ENCODE measurements at regions not wholly inside any gene's neighbourhood (a gene's known extent, or its start where the extent isn't known, plus 50 kb on each side); places are given as distances from the start of the nearest gene placed in this dataset.
"Not testable (repeated sequence)": the region's sequence is repeated elsewhere in the genome, so short reads cannot be mapped to it uniquely, and the experiment has no call there.

DNA sequence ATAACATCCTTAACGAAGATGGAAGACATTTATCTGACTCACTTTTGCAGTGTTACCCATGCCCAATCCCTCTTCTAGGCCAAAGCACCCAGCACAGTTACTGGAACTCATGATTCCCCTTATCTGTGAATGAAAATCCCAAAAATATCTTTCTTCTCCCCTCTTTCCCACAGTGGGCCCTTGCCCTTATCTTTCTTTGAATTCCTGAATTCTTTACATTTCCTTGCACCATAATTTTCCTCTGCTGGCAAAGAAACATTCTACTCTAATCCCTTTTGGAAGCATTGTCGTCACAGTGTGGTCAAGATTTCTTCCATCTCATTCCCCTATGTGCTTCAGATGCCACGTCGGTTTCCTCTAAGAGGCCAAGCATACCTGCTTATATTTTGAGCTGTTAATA, 135.9 kb upstream of the LIFR start:
- no peaks in the 10 kb centered on the region for H3K36me3 ChIP-seq (ENCODE audit: low read depth)
- H3K4me2 ChIP-seq (ENCODE audit: unreplicated experiment), result no peak overlapping the region
- H3K27ac ChIP-seq, result no peak overlapping the region
- DNase-seq, result no peak
- no peak for TF ChIP-seq EZH2phosphoT487 (IDR thresholded peaks at IDR 0.05; ENCODE audit: insufficient read depth, low read depth)
- no peak for TF ChIP-seq EZH2 (IDR thresholded peaks at IDR 0.05; ENCODE audit: insufficient read depth, poor library complexity, severe bottlenecking)
- no peaks in the 10 kb centered on the region for H3K9me3 ChIP-seq (ENCODE audit: low read depth)
- no peak overlapping the region for H2AFZ ChIP-seq
- 73 to 79% methylated on average over 4 of the region's 4 CpGs for WGBS, 2 experiments (ENCODE audit: low coverage in 1 of 2, low lambda C conversion rate in 2 of 2, missing lambda C conversion rate in 2 of 2)
- in situ Hi-C loops (cut with MboI), result no loop called here
- H3F3A ChIP-seq (ENCODE audit: insufficient read depth), result no peaks in the 10 kb centered on the region
- no peaks in the 10 kb centered on the region; the same call in 1 of the 2 replicates for H3K27me3 ChIP-seq (replicated peaks; ENCODE audit: insufficient read depth)
- H4K20me1 ChIP-seq (ENCODE audit: insufficient read depth), result no peaks in the 10 kb centered on the region
- no peaks in the 10 kb centered on the region for H3K9me2 ChIP-seq (ENCODE audit: insufficient read depth)
- no peak overlapping the region for H3K9ac ChIP-seq
- no peaks in the 10 kb centered on the region for H3K79me2 ChIP-seq (ENCODE audit: insufficient read depth)
- H3K4me1 ChIP-seq (ENCODE audit: insufficient read depth), result peaks cover 6% of the 10 kb centered on the region
- H3K4me3 ChIP-seq, result no peak overlapping the region

DNA sequence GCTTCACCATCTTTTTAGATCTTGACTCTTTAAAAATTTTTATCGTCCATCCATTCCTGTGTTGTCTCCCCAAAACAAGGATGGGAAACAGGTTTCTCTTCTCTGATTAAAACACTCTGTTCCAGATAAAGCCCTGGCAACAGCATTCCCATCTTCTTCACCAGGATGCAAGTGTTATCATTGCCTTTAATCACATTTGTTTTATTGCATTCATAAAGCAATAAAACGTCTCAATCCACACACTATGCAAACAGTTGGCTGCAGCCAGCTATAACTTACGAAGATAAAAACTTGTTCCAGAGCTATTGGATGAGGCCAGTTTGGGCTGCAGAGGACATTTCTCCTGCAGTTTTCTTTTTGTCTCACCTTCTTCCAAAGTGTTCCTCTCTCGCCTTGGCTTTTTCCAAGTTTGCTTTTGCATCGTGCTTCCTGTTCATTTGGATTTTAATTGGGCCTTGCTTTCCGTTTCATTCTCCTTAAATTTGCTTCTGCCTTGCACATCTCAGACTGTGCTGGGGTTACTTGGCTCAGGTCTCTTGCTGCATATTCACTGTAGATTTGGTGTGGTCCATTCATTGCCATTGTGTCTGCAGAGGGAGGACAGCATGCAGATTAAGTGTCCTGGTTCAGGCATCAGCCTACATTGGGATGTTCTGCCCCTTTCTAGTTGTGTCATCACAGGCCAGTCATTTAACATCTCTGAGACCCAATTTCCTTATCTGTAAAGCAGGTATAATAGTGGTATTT, 136.5 kb upstream of the LIFR start:
- no peaks in the 10 kb centered on the region for H3F3A ChIP-seq (ENCODE audit: insufficient read depth)
- H3K4me2 ChIP-seq (ENCODE audit: unreplicated experiment), result no peak overlapping the region
- WGBS, 2 experiments (ENCODE audit: low coverage in 1 of 2, low lambda C conversion rate in 2 of 2, missing lambda C conversion rate in 2 of 2), result 67 to 75% methylated on average over 6 of the region's 6 CpGs
- H3K79me2 ChIP-seq (ENCODE audit: insufficient read depth), result no peaks in the 10 kb centered on the region
- no peaks in the 10 kb centered on the region for H4K20me1 ChIP-seq (ENCODE audit: insufficient read depth)
- no peaks in the 10 kb centered on the region for H3K9me3 ChIP-seq (ENCODE audit: low read depth)
- no peak overlapping the region for H3K4me3 ChIP-seq
- H3K27me3 ChIP-seq (replicated peaks; ENCODE audit: insufficient read depth), result no peaks in the 10 kb centered on the region; the same call in 1 of the 2 replicates
- no peak for DNase-seq
- no peak overlapping the region for H3K9ac ChIP-seq
- H3K36me3 ChIP-seq (ENCODE audit: low read depth), result no peaks in the 10 kb centered on the region
- TF ChIP-seq EZH2phosphoT487 (IDR thresholded peaks at IDR 0.05; ENCODE audit: insufficient read depth, low read depth) (no peak), EZH2 (IDR thresholded peaks at IDR 0.05; ENCODE audit: insufficient read depth, poor library complexity, severe bottlenecking) (no peak)
- peaks cover 7% of the 10 kb centered on the region for H3K4me1 ChIP-seq (ENCODE audit: insufficient read depth)
- H3K27ac ChIP-seq, result no peak overlapping the region
- H2AFZ ChIP-seq, result no peak overlapping the region
- in situ Hi-C loops (cut with MboI), result no loop called here
- H3K9me2 ChIP-seq (ENCODE audit: insufficient read depth), result no peaks in the 10 kb centered on the region

DNA sequence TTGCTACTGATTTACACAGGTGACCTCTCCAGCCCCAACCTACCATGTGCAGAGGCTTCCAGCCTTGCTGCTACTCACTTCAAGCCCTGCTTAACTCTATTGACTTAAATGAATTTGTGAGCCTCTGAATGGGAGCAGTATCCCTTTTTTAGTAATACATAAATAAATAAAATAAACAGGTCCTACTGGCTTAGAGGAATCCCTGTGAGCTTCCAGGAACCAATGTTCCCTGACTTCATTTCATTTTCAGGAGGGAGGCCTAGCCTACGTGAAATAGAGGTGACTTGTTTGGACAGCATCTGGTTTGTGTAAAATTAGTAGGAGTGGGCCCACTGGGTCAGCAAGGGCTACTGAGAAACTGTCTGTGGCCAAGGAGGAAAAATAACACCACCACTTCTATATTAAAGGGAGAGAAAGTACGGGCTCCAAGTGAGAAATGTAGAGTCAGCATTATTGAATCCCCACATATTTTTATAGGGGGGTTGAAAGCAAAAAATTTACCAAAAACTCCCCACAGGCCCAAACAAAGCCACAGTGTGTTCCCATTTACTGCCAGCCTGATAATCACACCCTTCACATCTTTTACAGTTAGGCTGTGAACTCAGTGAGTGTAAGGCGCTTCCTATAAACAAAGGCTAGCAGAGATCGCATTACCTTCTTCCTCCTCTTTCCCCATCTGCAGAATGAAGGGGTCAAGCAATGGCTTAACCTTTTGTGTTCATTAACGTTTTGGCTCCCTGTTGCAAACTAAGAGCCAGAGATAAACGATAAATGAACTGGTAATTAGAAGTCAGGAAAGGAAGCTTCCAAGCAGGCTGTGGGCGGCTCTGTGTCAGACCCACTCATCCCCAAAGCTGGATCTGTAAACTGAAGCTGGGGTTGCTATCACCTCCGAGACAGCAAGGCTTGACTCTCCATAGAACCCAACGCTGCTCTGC, 138.8 kb upstream of the LIFR start:
- in situ Hi-C loops (cut with MboI), result no loop called here
- no peak overlapping the region for H3K9ac ChIP-seq
- no peaks in the 10 kb centered on the region for H3K9me3 ChIP-seq (ENCODE audit: low read depth)
- no peak overlapping the region for H2AFZ ChIP-seq
- H3K27me3 ChIP-seq (replicated peaks; ENCODE audit: insufficient read depth), result no peaks in the 10 kb centered on the region; the same call in 1 of the 2 replicates
- H3K4me2 ChIP-seq (ENCODE audit: unreplicated experiment), result no peak overlapping the region
- TF ChIP-seq EZH2 (IDR thresholded peaks at IDR 0.05; ENCODE audit: insufficient read depth, poor library complexity, severe bottlenecking) (no peak), EZH2phosphoT487 (IDR thresholded peaks at IDR 0.05; ENCODE audit: insufficient read depth, low read depth) (no peak)
- H3K79me2 ChIP-seq (ENCODE audit: insufficient read depth), result no peaks in the 10 kb centered on the region
- H3K4me1 ChIP-seq (ENCODE audit: insufficient read depth), result peaks cover 7% of the 10 kb centered on the region
- no peak overlapping the region for H3K27ac ChIP-seq
- no peaks in the 10 kb centered on the region for H3K36me3 ChIP-seq (ENCODE audit: low read depth)
- H4K20me1 ChIP-seq (ENCODE audit: insufficient read depth), result no peaks in the 10 kb centered on the region
- WGBS, 2 experiments (ENCODE audit: low coverage in 1 of 2, low lambda C conversion rate in 2 of 2, missing lambda C conversion rate in 2 of 2), result 84 to 89% methylated on average over 9 of the region's 9 CpGs
- H3K9me2 ChIP-seq (ENCODE audit: insufficient read depth), result no peaks in the 10 kb centered on the region
- H3F3A ChIP-seq (ENCODE audit: insufficient read depth), result no peaks in the 10 kb centered on the region
- DNase-seq, result no peak
- H3K4me3 ChIP-seq, result no peak overlapping the region

DNA sequence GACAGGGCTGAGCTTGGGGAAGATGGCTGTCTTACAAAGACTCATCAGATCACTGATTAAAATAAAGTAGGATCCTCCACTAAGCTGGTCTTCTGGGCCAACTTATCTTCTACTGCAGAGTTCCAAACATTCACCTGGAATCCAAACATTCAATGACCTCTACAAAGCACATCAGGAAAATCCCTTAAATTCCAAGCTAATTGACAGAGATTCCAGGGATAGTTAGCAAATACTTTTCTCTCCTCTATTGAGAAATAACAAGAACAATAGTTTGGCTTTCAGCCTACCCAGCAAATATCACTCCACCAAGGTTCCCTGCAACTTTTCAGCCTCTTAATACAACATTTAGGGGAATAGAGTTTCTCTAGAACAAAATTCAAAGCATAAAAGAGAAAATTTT, 140.6 kb upstream of the LIFR start:
- in situ Hi-C loops (cut with MboI), result no loop called here
- Histone ChIP-seq H3K27me3 (replicated peaks; ENCODE audit: insufficient read depth) (no peaks in the 10 kb centered on the region; the same call in none of the 2 replicates), H3K27ac (no peak overlapping the region), H3K4me3 (no peak overlapping the region), H3K9me2 (ENCODE audit: insufficient read depth) (no peaks in the 10 kb centered on the region), H3K4me1 (ENCODE audit: insufficient read depth) (peaks cover 7% of the 10 kb centered on the region), H3F3A (ENCODE audit: insufficient read depth) (no peaks in the 10 kb centered on the region), H3K9ac (no peak overlapping the region), H4K20me1 (ENCODE audit: insufficient read depth) (no peaks in the 10 kb centered on the region), H3K79me2 (ENCODE audit: insufficient read depth) (no peaks in the 10 kb centered on the region), H3K4me2 (ENCODE audit: unreplicated experiment) (peak overlapping the region; percentile 19), H2AFZ (no peak overlapping the region), H3K36me3 (ENCODE audit: low read depth) (no peaks in the 10 kb centered on the region), H3K9me3 (ENCODE audit: low read depth) (no peaks in the 10 kb centered on the region)
- DNase-seq, result peak; percentile 28
- no peak for TF ChIP-seq EZH2phosphoT487 (IDR thresholded peaks at IDR 0.05; ENCODE audit: insufficient read depth, low read depth)
- TF ChIP-seq EZH2 (IDR thresholded peaks at IDR 0.05; ENCODE audit: insufficient read depth, poor library complexity, severe bottlenecking), result no peak

DNA sequence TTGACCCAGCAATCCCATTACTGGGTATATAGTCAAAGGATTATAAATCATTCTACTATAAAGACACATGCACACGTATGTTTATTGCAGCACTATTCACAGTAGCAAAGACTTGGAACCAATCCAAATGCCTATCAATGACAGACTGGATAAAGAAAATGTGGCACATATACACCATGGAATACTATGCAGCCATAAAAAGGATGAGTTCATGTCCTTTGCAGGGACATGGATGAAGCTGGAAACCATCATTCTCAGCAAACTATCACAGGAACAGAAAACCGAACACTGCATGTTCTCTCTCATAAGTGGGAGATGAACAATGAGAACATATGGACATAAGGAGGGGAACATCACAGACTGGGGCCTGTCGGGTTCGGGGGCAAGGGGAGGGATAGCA, 140.3 kb upstream of the OSMR start:
- H2AFZ ChIP-seq; H3K27me3 ChIP-seq (replicated peaks; ENCODE audit: insufficient read depth); H3K27ac ChIP-seq; DNase-seq; H3K4me3 ChIP-seq; H3K4me2 ChIP-seq (ENCODE audit: unreplicated experiment); H3K36me3 ChIP-seq (ENCODE audit: low read depth); in situ Hi-C loops (cut with MboI); H3K79me2 ChIP-seq (ENCODE audit: insufficient read depth); H3K9me2 ChIP-seq (ENCODE audit: insufficient read depth); H3K9me3 ChIP-seq (ENCODE audit: low read depth); H4K20me1 ChIP-seq (ENCODE audit: insufficient read depth); H3F3A ChIP-seq (ENCODE audit: insufficient read depth); H3K9ac ChIP-seq: not testable (repeated sequence)
- 0 out of 2 replicates have a peak, but pooled peaks cover 11% of the 10 kb centered on the region for H3K4me1 ChIP-seq (ENCODE audit: insufficient read depth)
- WGBS, 2 experiments (ENCODE audit: low coverage in 1 of 2, low lambda C conversion rate in 2 of 2, missing lambda C conversion rate in 2 of 2), result 53 to 58% methylated on average over 4 of the region's 4 CpGs
